Endothelial cell of hepatic sinusoid (primary cell): ENCODE measurements at regions not wholly inside any gene's neighbourhood (a gene's known extent, or its start where the extent isn't known, plus 50 kb on each side); places are given as distances from the start of the nearest gene placed in this dataset.
"Not testable (repeated sequence)": the region's sequence is repeated elsewhere in the genome, so short reads cannot be mapped to it uniquely, and the experiment has no call there.

Source experiments
- in situ Hi-C: cut with HindIII; loops from 2 replicates; pipeline ENCODE4 v1.10.0; 2017; ENCODE audit warnings: low sequenced_read_pairs

- in situ Hi-C loops = no loop called here
Observed at GRCh38 chr14:84409435-84409834, 1120.5 kb upstream of the FLRT2 start.

- in situ Hi-C loops = no loop called here
Observed at GRCh38 chr14:84410344-84410743, 1119.6 kb upstream of the FLRT2 start.

- in situ Hi-C loops = no loop called here
Observed at GRCh38 chr14:84420221-84420620, 1109.7 kb upstream of the FLRT2 start.

GRCh38 chr14:84421621-84422020, 1108.3 kb upstream of the FLRT2 start:
- in situ Hi-C loops = no loop called here

- in situ Hi-C loops = no loop called here
Observed at GRCh38 chr14:84425968-84426367, 1104.0 kb upstream of the FLRT2 start.

- in situ Hi-C loops = no loop called here
Observed at GRCh38 chr14:84432676-84433075, 1097.3 kb upstream of the FLRT2 start.

GRCh38 chr14:84433961-84434360, 1096.0 kb upstream of the FLRT2 start:
- in situ Hi-C loops = no loop called here

- in situ Hi-C loops = no loop called here
Observed at GRCh38 chr14:84435820-84436324, 1094.1 kb upstream of the FLRT2 start.

GRCh38 chr14:84436528-84436927, 1093.4 kb upstream of the FLRT2 start:
- in situ Hi-C loops = no loop called here

GRCh38 chr14:84442521-84442920, 1087.4 kb upstream of the FLRT2 start:
- in situ Hi-C loops = no loop called here

- in situ Hi-C loops = no loop called here
Observed at GRCh38 chr14:84445486-84445885, 1084.5 kb upstream of the FLRT2 start.

GRCh38 chr14:84446250-84446649, 1083.7 kb upstream of the FLRT2 start:
- in situ Hi-C loops = no loop called here

- in situ Hi-C loops = no loop called here
Observed at GRCh38 chr14:84453307-84453950, 1076.5 kb upstream of the FLRT2 start.

GRCh38 chr14:84454114-84454513, 1075.8 kb upstream of the FLRT2 start:
- in situ Hi-C loops = no loop called here

- in situ Hi-C loops = no loop called here
Observed at GRCh38 chr14:84456946-84457345, 1073.0 kb upstream of the FLRT2 start.

- in situ Hi-C loops = no loop called here
Observed at GRCh38 chr14:84458881-84459280, 1071.1 kb upstream of the FLRT2 start.

GRCh38 chr14:84465880-84466279, 1064.1 kb upstream of the FLRT2 start:
- in situ Hi-C loops = no loop called here

- in situ Hi-C loops = no loop called here
Observed at GRCh38 chr14:84468153-84468552, 1061.8 kb upstream of the FLRT2 start.

GRCh38 chr14:84477996-84478395, 1051.9 kb upstream of the FLRT2 start:
- in situ Hi-C loops = no loop called here

- in situ Hi-C loops = no loop called here
Observed at GRCh38 chr14:84482256-84483071, 1047.5 kb upstream of the FLRT2 start.

- in situ Hi-C loops = no loop called here
Observed at GRCh38 chr14:84483072-84483420, 1046.9 kb upstream of the FLRT2 start.

GRCh38 chr14:84484243-84484642, 1045.7 kb upstream of the FLRT2 start:
- in situ Hi-C loops = not testable (repeated sequence)
